ENCODE measurements at regions not wholly inside any gene's neighbourhood (a gene's known extent, or its start where the extent isn't known, plus 50 kb on each side); places are given as distances from the start of the nearest gene placed in this dataset.

GRCh38 chr2:14944562-14945346 is 312.2 kb downstream of the LRATD1 start:
- WGBS, 3 donors = 28 to 55% (median 34%) methylated on average over 7 of the region's 7 CpGs
- no peak overlapping the region for H3K4me3 ChIP-seq
- DNase-seq (no peak), ATAC-seq (no peak)
- no peaks in the 10 kb centered on the region for H3K36me3 ChIP-seq (ENCODE audit: insufficient read depth in 1 of 2, low read depth in 1 of 2)
- H3K27ac ChIP-seq = no peak overlapping the region
- H3K27me3 ChIP-seq (ENCODE audit: insufficient read depth in 3 of 3, low read length in 2 of 3) = no peaks in the 10 kb centered on the region
- no peak for TF ChIP-seq CTCF (IDR thresholded peaks at IDR 0.05)
- intact Hi-C loops (cut with DNase I) = no loop called here
- no peaks in the 10 kb centered on the region for H3K4me1 ChIP-seq
- no peaks in the 10 kb centered on the region for H3K9me3 ChIP-seq

- intact Hi-C loops (cut with DNase I) = no loop called here
- no peaks in the 10 kb centered on the region for H3K27me3 ChIP-seq (ENCODE audit: insufficient read depth in 3 of 3, low read length in 2 of 3)
- no peak for TF ChIP-seq CTCF (IDR thresholded peaks at IDR 0.05)
- no peaks in the 10 kb centered on the region for H3K9me3 ChIP-seq
- H3K4me1 ChIP-seq = no peaks in the 10 kb centered on the region
- H3K4me3 ChIP-seq = no peak overlapping the region
- DNase-seq (no peak), ATAC-seq (no peak)
- H3K27ac ChIP-seq = no peak overlapping the region
- 87 to 91% (median 90%) methylated on average over 5 of the region's 5 CpGs for WGBS, 3 donors
- no peaks in the 10 kb centered on the region for H3K36me3 ChIP-seq (ENCODE audit: insufficient read depth in 1 of 2, low read depth in 1 of 2)
These were observed 319.2 kb downstream of the LRATD1 start for GRCh38 chr2:14951569-14952285.

GRCh38 chr2:14952400-14952963 is 320.0 kb downstream of the LRATD1 start:
- H3K27me3 ChIP-seq (ENCODE audit: insufficient read depth in 3 of 3, low read length in 2 of 3) = no peaks in the 10 kb centered on the region
- no peak overlapping the region for H3K4me3 ChIP-seq
- WGBS, 3 donors = 63 to 73% (median 72%) methylated on average over 6 of the region's 6 CpGs
- no peak overlapping the region for H3K27ac ChIP-seq
- DNase-seq (no peak), ATAC-seq (no peak)
- H3K4me1 ChIP-seq = no peaks in the 10 kb centered on the region
- H3K36me3 ChIP-seq (ENCODE audit: insufficient read depth in 1 of 2, low read depth in 1 of 2) = no peaks in the 10 kb centered on the region
- no peaks in the 10 kb centered on the region for H3K9me3 ChIP-seq
- intact Hi-C loops (cut with DNase I) = no loop called here
- TF ChIP-seq CTCF (IDR thresholded peaks at IDR 0.05) = no peak

- no peaks in the 10 kb centered on the region for H3K9me3 ChIP-seq
- no peak overlapping the region for H3K27ac ChIP-seq
- H3K27me3 ChIP-seq (ENCODE audit: insufficient read depth in 3 of 3, low read length in 2 of 3) = no peaks in the 10 kb centered on the region
- intact Hi-C loops (cut with DNase I) = no loop called here
- no peak overlapping the region for H3K4me3 ChIP-seq
- 73 to 82% (median 79%) methylated on average over 2 of the region's 2 CpGs for WGBS, 3 donors
- no peaks in the 10 kb centered on the region for H3K4me1 ChIP-seq
- no peaks in the 10 kb centered on the region for H3K36me3 ChIP-seq (ENCODE audit: insufficient read depth in 1 of 2, low read depth in 1 of 2)
- DNase-seq (no peak), ATAC-seq (no peak)
- TF ChIP-seq CTCF (IDR thresholded peaks at IDR 0.05) = no peak
These were observed 328.3 kb downstream of the LRATD1 start for GRCh38 chr2:14960686-14961324.

Data from psoas muscle (tissue), 7 donors.